OCI-LY3 (cell line): ENCODE measurements at regions not wholly inside any gene's neighbourhood (a gene's known extent, or its start where the extent isn't known, plus 50 kb on each side); places are given as distances from the start of the nearest gene placed in this dataset.

Experiments used
- CTCF ChIP-seq: fragments of 200-600, 300-600 bp; sonication (generic); IDR thresholded peaks from 2 replicates; pipeline ENCODE4 v1.5.1; 2014; ENCODE audit warnings: antibody characterized with exemption, low read length, low read depth
- EZH2phosphoT487 ChIP-seq: fragments of 200-600 bp; shearing (Covaris generic); IDR thresholded peaks from 2 replicates; pipeline ENCODE4 v1.6.1; 2018; ENCODE audit warnings: antibody characterized with exemption, mixed run types, low read depth

GRCh38 chr4:156558373-156559025 lies 413.1 kb downstream of the PDGFC start:
- no peak for TF ChIP-seq CTCF
- TF ChIP-seq EZH2phosphoT487: no peak
